Lower leg skin (tissue), 3 donors: ENCODE measurements at regions not wholly inside any gene's neighbourhood (a gene's known extent, or its start where the extent isn't known, plus 50 kb on each side); places are given as distances from the start of the nearest gene placed in this dataset.

ENCODE experiments used
- CTCF ChIP-seq, 3 donors: fragments of 450-650 bp; IDR thresholded peaks; one replicate each; pipeline ENCODE4 v1.5.1; 2016; ENCODE audit warnings: antibody characterized with exemption in 3 of 3, mild to moderate bottlenecking in 3 of 3, moderate library complexity in 2 of 3
- POLR2A ChIP-seq, 2 donors: fragments of 450-650 bp; IDR thresholded peaks; one replicate each; pipeline ENCODE4 v1.6.1; 2016 to 2017; ENCODE audit warnings: antibody characterized with exemption in 2 of 2, mild to moderate bottlenecking in 1 of 2, moderate library complexity in 1 of 2

- no peak for TF ChIP-seq CTCF (IDR thresholded peaks at IDR 0.05)
- no peak for TF ChIP-seq POLR2A (IDR thresholded peaks at IDR 0.05)
These were observed 650.4 kb downstream of the RNF144A start for GRCh38 chr2:7567646-7568045.
